ENCODE measurements at regions not wholly inside any gene's neighbourhood (a gene's known extent, or its start where the extent isn't known, plus 50 kb on each side); places are given as distances from the start of the nearest gene placed in this dataset.

DNA sequence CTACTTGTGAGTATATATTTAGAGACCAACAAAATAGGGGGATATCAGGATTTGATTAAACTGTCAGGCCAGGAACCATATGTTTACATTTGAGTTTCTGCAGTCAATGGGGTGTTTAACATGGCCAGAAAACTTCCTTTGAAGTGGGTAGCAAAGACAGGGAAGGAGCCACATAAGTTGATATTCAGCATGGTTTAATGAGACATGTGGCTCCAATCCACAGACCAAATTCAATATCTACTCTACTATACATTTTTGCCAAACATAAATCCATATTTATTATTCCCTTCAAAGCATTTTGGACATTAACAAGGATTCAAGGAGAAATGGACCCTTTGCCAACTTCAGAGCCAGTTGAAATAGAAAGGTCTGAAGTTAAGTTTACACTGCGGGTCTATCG is 99.8 kb downstream of the TAF11L14 start:
- Mint-ChIP-seq H3K27me3 (ENCODE audit: insufficient read depth, low read depth, poor library complexity) (no peaks in the 10 kb centered on the region), H3K4me3 (no peak overlapping the region), H3K27ac (no peak overlapping the region), H3K9me3 (no peaks in the 10 kb centered on the region; the same call in 2 of the 3 replicates), H3K36me3 (ENCODE audit: low read depth) (no peaks in the 10 kb centered on the region), H3K4me1 (no peaks in the 10 kb centered on the region)
- H3K27me3 ChIP-seq (ENCODE audit: insufficient read depth), result no peaks in the 10 kb centered on the region
- ATAC-seq (no peak), DNase-seq (ENCODE audit: low spot score) (no peak)
- no peaks in the 10 kb centered on the region for H3K4me1 ChIP-seq (ENCODE audit: insufficient read depth)
- H2AFZ ChIP-seq, result no peak overlapping the region
- no peak overlapping the region for H3K27ac ChIP-seq (ENCODE audit: low read depth)
- H3F3A ChIP-seq (replicated peaks; ENCODE audit: low read depth), result no peaks in the 10 kb centered on the region
- no peaks in the 10 kb centered on the region for H3K36me3 ChIP-seq (ENCODE audit: insufficient read depth)
- H3K4me2 ChIP-seq, result no peak overlapping the region
- H3K4me3 ChIP-seq, result no peak overlapping the region
- no peaks in the 10 kb centered on the region for H4K20me1 ChIP-seq (replicated peaks; ENCODE audit: insufficient read depth)
- TF ChIP-seq EZH2 (IDR thresholded peaks at IDR 0.05; ENCODE audit: low read depth, unreplicated experiment) (no peak), NANOG (IDR thresholded peaks at IDR 0.05; ENCODE audit: borderline replicate concordance) (no peak), STAT1 (IDR thresholded peaks at IDR 0.05; ENCODE audit: unreplicated experiment) (no peak), ZNF331 (CRISPR knock-in tag; IDR thresholded peaks at IDR 0.05; ENCODE audit: low read depth) (no peak), JUNB (IDR thresholded peaks at IDR 0.05; ENCODE audit: unreplicated experiment) (no peak), EZH2phosphoT487 (IDR thresholded peaks at IDR 0.05; ENCODE audit: unreplicated experiment) (no peak), ZNF114 (CRISPR knock-in tag; IDR thresholded peaks at IDR 0.05) (no peak), CREB1 (CRISPR knock-in tag; IDR thresholded peaks at IDR 0.05; ENCODE audit: low read depth) (no peak), POLR2AphosphoS5 (IDR thresholded peaks at IDR 0.05; ENCODE audit: low read depth) (no peak)
- TF ChIP-seq, protein P1, sequence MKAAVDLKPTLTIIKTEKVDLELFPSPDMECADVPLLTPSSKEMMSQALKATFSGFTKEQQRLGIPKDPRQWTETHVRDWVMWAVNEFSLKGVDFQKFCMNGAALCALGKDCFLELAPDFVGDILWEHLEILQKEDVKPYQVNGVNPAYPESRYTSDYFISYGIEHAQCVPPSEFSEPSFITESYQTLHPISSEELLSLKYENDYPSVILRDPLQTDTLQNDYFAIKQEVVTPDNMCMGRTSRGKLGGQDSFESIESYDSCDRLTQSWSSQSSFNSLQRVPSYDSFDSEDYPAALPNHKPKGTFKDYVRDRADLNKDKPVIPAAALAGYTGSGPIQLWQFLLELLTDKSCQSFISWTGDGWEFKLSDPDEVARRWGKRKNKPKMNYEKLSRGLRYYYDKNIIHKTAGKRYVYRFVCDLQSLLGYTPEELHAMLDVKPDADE (IDR thresholded peaks at IDR 0.05), result no peak
- TF ChIP-seq, protein P2, sequence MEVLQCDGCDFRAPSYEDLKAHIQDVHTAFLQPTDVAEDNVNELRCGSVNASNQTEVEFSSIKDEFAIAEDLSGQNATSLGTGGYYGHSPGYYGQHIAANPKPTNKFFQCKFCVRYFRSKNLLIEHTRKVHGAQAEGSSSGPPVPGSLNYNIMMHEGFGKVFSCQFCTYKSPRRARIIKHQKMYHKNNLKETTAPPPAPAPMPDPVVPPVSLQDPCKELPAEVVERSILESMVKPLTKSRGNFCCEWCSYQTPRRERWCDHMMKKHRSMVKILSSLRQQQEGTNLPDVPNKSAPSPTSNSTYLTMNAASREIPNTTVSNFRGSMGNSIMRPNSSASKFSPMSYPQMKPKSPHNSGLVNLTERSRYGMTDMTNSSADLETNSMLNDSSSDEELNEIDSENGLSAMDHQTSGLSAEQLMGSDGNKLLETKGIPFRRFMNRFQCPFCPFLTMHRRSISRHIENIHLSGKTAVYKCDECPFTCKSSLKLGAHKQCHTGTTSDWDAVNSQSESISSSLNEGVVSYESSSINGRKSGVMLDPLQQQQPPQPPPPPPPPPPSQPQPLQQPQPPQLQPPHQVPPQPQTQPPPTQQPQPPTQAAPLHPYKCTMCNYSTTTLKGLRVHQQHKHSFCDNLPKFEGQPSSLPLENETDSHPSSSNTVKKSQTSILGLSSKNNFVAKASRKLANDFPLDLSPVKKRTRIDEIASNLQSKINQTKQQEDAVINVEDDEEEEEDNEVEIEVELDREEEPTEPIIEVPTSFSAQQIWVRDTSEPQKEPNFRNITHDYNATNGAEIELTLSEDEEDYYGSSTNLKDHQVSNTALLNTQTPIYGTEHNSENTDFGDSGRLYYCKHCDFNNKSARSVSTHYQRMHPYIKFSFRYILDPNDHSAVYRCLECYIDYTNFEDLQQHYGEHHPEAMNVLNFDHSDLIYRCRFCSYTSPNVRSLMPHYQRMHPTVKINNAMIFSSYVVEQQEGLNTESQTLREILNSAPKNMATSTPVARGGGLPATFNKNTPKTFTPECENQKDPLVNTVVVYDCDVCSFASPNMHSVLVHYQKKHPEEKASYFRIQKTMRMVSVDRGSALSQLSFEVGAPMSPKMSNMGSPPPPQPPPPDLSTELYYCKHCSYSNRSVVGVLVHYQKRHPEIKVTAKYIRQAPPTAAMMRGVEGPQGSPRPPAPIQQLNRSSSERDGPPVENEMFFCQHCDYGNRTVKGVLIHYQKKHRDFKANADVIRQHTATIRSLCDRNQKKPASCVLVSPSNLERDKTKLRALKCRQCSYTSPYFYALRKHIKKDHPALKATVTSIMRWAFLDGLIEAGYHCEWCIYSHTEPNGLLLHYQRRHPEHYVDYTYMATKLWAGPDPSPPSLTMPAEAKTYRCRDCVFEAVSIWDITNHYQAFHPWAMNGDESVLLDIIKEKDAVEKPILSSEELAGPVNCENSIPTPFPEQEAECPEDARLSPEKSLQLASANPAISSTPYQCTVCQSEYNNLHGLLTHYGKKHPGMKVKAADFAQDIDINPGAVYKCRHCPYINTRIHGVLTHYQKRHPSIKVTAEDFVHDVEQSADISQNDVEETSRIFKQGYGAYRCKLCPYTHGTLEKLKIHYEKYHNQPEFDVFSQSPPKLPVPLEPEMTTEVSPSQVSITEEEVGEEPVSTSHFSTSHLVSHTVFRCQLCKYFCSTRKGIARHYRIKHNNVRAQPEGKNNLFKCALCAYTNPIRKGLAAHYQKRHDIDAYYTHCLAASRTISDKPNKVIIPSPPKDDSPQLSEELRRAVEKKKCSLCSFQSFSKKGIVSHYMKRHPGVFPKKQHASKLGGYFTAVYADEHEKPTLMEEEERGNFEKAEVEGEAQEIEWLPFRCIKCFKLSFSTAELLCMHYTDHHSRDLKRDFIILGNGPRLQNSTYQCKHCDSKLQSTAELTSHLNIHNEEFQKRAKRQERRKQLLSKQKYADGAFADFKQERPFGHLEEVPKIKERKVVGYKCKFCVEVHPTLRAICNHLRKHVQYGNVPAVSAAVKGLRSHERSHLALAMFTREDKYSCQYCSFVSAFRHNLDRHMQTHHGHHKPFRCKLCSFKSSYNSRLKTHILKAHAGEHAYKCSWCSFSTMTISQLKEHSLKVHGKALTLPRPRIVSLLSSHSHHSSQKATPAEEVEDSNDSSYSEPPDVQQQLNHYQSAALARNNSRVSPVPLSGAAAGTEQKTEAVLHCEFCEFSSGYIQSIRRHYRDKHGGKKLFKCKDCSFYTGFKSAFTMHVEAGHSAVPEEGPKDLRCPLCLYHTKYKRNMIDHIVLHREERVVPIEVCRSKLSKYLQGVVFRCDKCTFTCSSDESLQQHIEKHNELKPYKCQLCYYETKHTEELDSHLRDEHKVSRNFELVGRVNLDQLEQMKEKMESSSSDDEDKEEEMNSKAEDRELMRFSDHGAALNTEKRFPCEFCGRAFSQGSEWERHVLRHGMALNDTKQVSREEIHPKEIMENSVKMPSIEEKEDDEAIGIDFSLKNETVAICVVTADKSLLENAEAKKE (CRISPR knock-in tag; IDR thresholded peaks at IDR 0.05), result no peak
- TF ChIP-seq, protein P3, sequence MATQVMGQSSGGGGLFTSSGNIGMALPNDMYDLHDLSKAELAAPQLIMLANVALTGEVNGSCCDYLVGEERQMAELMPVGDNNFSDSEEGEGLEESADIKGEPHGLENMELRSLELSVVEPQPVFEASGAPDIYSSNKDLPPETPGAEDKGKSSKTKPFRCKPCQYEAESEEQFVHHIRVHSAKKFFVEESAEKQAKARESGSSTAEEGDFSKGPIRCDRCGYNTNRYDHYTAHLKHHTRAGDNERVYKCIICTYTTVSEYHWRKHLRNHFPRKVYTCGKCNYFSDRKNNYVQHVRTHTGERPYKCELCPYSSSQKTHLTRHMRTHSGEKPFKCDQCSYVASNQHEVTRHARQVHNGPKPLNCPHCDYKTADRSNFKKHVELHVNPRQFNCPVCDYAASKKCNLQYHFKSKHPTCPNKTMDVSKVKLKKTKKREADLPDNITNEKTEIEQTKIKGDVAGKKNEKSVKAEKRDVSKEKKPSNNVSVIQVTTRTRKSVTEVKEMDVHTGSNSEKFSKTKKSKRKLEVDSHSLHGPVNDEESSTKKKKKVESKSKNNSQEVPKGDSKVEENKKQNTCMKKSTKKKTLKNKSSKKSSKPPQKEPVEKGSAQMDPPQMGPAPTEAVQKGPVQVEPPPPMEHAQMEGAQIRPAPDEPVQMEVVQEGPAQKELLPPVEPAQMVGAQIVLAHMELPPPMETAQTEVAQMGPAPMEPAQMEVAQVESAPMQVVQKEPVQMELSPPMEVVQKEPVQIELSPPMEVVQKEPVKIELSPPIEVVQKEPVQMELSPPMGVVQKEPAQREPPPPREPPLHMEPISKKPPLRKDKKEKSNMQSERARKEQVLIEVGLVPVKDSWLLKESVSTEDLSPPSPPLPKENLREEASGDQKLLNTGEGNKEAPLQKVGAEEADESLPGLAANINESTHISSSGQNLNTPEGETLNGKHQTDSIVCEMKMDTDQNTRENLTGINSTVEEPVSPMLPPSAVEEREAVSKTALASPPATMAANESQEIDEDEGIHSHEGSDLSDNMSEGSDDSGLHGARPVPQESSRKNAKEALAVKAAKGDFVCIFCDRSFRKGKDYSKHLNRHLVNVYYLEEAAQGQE (IDR thresholded peaks at IDR 0.05; ENCODE audit: unreplicated experiment), result no peak
- TF ChIP-seq, protein P4, sequence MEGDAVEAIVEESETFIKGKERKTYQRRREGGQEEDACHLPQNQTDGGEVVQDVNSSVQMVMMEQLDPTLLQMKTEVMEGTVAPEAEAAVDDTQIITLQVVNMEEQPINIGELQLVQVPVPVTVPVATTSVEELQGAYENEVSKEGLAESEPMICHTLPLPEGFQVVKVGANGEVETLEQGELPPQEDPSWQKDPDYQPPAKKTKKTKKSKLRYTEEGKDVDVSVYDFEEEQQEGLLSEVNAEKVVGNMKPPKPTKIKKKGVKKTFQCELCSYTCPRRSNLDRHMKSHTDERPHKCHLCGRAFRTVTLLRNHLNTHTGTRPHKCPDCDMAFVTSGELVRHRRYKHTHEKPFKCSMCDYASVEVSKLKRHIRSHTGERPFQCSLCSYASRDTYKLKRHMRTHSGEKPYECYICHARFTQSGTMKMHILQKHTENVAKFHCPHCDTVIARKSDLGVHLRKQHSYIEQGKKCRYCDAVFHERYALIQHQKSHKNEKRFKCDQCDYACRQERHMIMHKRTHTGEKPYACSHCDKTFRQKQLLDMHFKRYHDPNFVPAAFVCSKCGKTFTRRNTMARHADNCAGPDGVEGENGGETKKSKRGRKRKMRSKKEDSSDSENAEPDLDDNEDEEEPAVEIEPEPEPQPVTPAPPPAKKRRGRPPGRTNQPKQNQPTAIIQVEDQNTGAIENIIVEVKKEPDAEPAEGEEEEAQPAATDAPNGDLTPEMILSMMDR (conservative IDR thresholded peaks at IDR 0.05; ENCODE audit: low read depth in 2 of 2), result no peak
- no peaks in the 10 kb centered on the region for H3K79me2 ChIP-seq (replicated peaks; ENCODE audit: insufficient read depth)
- H3K9me2 ChIP-seq (ENCODE audit: insufficient read depth), result no peaks in the 10 kb centered on the region
